ENCODE measurements at regions not wholly inside any gene's neighbourhood (a gene's known extent, or its start where the extent isn't known, plus 50 kb on each side); places are given as distances from the start of the nearest gene placed in this dataset.

GRCh38 chr5:133859073-133859472 is 109.4 kb downstream of the C5orf15 start:
- DNase-seq (ENCODE audit: low read depth in 1 of 2, low spot score in 2 of 2) (no peak), FAIRE-seq (no peak)
- H3K79me2 ChIP-seq (ENCODE audit: control insufficient read depth in 1 of 2, insufficient read depth in 2 of 2, low read length in 2 of 2), result no peaks in the 10 kb centered on the region
- no peak overlapping the region for H3K4me2 ChIP-seq (ENCODE audit: insufficient read depth in 1 of 2, low read depth in 2 of 2, low read length in 2 of 2)
- H3K9ac ChIP-seq (replicated peaks in 1 of 4; ENCODE audit: extremely low read depth in 1 of 4, low read depth in 3 of 4, low read length in 3 of 4), result no peak overlapping the region
- H3K18ac ChIP-seq (ENCODE audit: extremely low read depth, low read length), result no peak overlapping the region
- WGBS, 2 experiments (ENCODE audit: extremely low coverage in 1 of 2, insufficient coverage in 1 of 2, insufficient read length in 1 of 2, insufficient replicate concordance in 2 of 2, low coverage in 1 of 2, low lambda C conversion rate in 2 of 2, missing lambda C conversion rate in 1 of 2), result 66% methylated on average over 4 of the region's 4 CpGs; no CpG with 5 or more reads in 1 of the 2 experiments
- H2BK12ac ChIP-seq (ENCODE audit: low read depth, low read length), result no peak overlapping the region
- H3K79me1 ChIP-seq (ENCODE audit: low read depth, low read length), result no peaks in the 10 kb centered on the region
- no peak overlapping the region for H2BK5ac ChIP-seq (ENCODE audit: low read depth, low read length)
- H4K8ac ChIP-seq (ENCODE audit: extremely low read depth, insufficient read depth, low read length), result no peak overlapping the region
- H3K27me3 ChIP-seq (replicated peaks in 1 of 4; ENCODE audit: control insufficient read depth in 3 of 4, extremely low read depth in 1 of 4, insufficient read depth in 3 of 4, low read length in 3 of 4), result no peaks in the 10 kb centered on the region; a peak in 1 of 7 replicates
- no peak overlapping the region for H4K5ac ChIP-seq (ENCODE audit: insufficient read length, low read depth, low read length)
- no peak overlapping the region for H3K14ac ChIP-seq (ENCODE audit: insufficient read length)
- no peak overlapping the region for H2BK120ac ChIP-seq (replicated peaks; ENCODE audit: low read depth, low read length)
- no peak overlapping the region for H3K4me3 ChIP-seq (ENCODE audit: extremely low read depth in 1 of 4, insufficient read depth in 2 of 4, low read depth in 3 of 4, low read length in 4 of 4)
- H3K27ac ChIP-seq (ENCODE audit: low read depth, low read length), result no peak overlapping the region
- no peak overlapping the region for H2BK20ac ChIP-seq (ENCODE audit: low read length)
- no peaks in the 10 kb centered on the region for H3K4me1 ChIP-seq (replicated peaks in 1 of 4; ENCODE audit: control insufficient read depth in 3 of 4, insufficient read depth in 4 of 4, low read length in 3 of 4)
- H3K23me2 ChIP-seq (ENCODE audit: low read depth, low read length), result no peaks in the 10 kb centered on the region
- no peak overlapping the region for H2AFZ ChIP-seq (ENCODE audit: low read length)
- H3K9me3 ChIP-seq (ENCODE audit: insufficient read depth in 2 of 2, low read depth in 1 of 2, low read length in 1 of 2), result peaks cover 10 to 17% of the 10 kb centered on the region in 2 experiments; a peak in 3 of 4 replicates
- H3K23ac ChIP-seq (ENCODE audit: insufficient read length), result no peak overlapping the region
- no peak overlapping the region for H3K4ac ChIP-seq (replicated peaks; ENCODE audit: insufficient read length, low read depth, low read length)
- POLR2A ChIA-PET (ENCODE audit: partially characterized antibody), result no interaction called here
- H4K91ac ChIP-seq (replicated peaks; ENCODE audit: insufficient read length, low read length), result no peak overlapping the region
- H3K36me3 ChIP-seq (ENCODE audit: control insufficient read depth in 2 of 4, insufficient read depth in 4 of 4, low read length in 3 of 4), result no peaks in the 10 kb centered on the region
- H3K56ac ChIP-seq (replicated peaks; ENCODE audit: insufficient read length, low read depth, low read length), result no peak overlapping the region
- H2AK5ac ChIP-seq (ENCODE audit: low read depth, low read length), result no peak overlapping the region
- no peaks in the 10 kb centered on the region for H4K20me1 ChIP-seq (replicated peaks in 1 of 2; ENCODE audit: control insufficient read depth in 1 of 2, insufficient read depth in 2 of 2, low read length in 2 of 2)
- no peak overlapping the region for H2BK15ac ChIP-seq (ENCODE audit: low read length)
- CTCF ChIA-PET (ENCODE audit: partially characterized antibody), result interaction anchor here (0.8 to 2.8 kb wide), 5 partner anchors 10 to 388 kb away, joined by 3 to 18 read pairs (median 6); no protein-coding TSS in a partner anchor
- no peak for TF ChIP-seq HDAC6 (IDR thresholded peaks at IDR 0.05; ENCODE audit: low read depth, low read length)
- no peak for TF ChIP-seq SP2 (IDR thresholded peaks at IDR 0.05; ENCODE audit: low read length)
- no peak for TF ChIP-seq MAFK (IDR thresholded peaks at IDR 0.05; ENCODE audit: low read depth, low read length)
- no peak for TF ChIP-seq POLR2A (IDR thresholded peaks at IDR 0.05; ENCODE audit: control extremely low read depth in 1 of 2, low read depth in 2 of 2, low read length in 2 of 2)
- no peak for TF ChIP-seq USF2 (IDR thresholded peaks at IDR 0.05; ENCODE audit: low read length)
- TF ChIP-seq RNF2 (IDR thresholded peaks at IDR 0.05; ENCODE audit: borderline replicate concordance, low read depth, low read length, missing control alignments, poor library complexity, severe bottlenecking), result no peak
- TF ChIP-seq GABPA (IDR thresholded peaks at IDR 0.05; ENCODE audit: borderline replicate concordance, insufficient read depth, low read length), result no peak
- TF ChIP-seq EZH2 (IDR thresholded peaks at IDR 0.05; ENCODE audit: low read depth, low read length, severe bottlenecking), result no peak
- no peak for TF ChIP-seq HDAC2 (IDR thresholded peaks at IDR 0.05; ENCODE audit: borderline replicate concordance in 1 of 2, low read depth in 2 of 2, low read length in 2 of 2)
- TF ChIP-seq CEBPB (IDR thresholded peaks at IDR 0.05; ENCODE audit: low read depth, low read length), result no peak
- no peak for TF ChIP-seq EP300 (IDR thresholded peaks at IDR 0.05; ENCODE audit: borderline replicate concordance in 1 of 2, low read depth in 2 of 2, low read length in 2 of 2)
- no peak for TF ChIP-seq PHF8 (conservative IDR thresholded peaks at IDR 0.05; ENCODE audit: low read depth, low read length)
- no peak for TF ChIP-seq SRF (IDR thresholded peaks at IDR 0.05; ENCODE audit: low read depth, low read length)
